GM12892 (cell line): ENCODE measurements at regions not wholly inside any gene's neighbourhood (a gene's known extent, or its start where the extent isn't known, plus 50 kb on each side); places are given as distances from the start of the nearest gene placed in this dataset.

Source experiments
- POLR2A ChIP-seq: IDR thresholded peaks from 2 replicates; pipeline ENCODE4 v1.6.1; 2011; ENCODE audit warnings: low read depth, low read length, control low read depth
- POLR2AphosphoS5 ChIP-seq: IDR thresholded peaks from 2 replicates; pipeline ENCODE4 v1.6.1; 2011; ENCODE audit warnings: low read depth, low read length, control low read depth
- TAF1 ChIP-seq: IDR thresholded peaks from 2 replicates; pipeline ENCODE4 v1.6.1; 2011; ENCODE audit warnings: low read depth, mild to moderate bottlenecking, control low read depth, low read length, borderline replicate concordance

DNA sequence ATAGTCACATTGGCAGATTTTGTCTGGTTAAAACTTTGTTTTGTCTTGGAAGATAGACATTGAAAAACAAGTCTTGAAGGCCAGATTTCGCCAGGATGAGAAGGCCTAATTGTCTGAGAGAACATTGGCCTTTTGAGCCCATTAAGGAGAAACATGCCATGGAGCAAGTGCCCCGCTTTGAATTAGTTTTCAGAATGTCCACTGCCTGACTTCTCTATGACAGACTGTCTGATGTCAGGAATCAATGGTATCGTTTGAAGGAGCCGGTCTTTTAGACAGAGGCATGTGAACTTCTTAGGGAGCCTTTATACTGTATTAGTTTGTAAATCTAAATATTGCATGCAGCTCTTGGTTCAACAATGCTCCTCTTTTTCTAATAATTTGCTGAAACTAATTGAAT is 155.9 kb downstream of the DLEU7 start:
- no peak for TF ChIP-seq POLR2AphosphoS5
- TF ChIP-seq POLR2A = no peak
- no peak for TF ChIP-seq TAF1
